NOMO-1 treated with dmso at 0.1 percent for 144 hours (cell line): ENCODE measurements at regions not wholly inside any gene's neighbourhood (a gene's known extent, or its start where the extent isn't known, plus 50 kb on each side); places are given as distances from the start of the nearest gene placed in this dataset.

Experiments used
- DNase-seq: peaks from one replicate; lab custom pipeline; 2025; ENCODE audit not compliant: unreplicated experiment; lab: John Stamatoyannopoulos, UW

DNA sequence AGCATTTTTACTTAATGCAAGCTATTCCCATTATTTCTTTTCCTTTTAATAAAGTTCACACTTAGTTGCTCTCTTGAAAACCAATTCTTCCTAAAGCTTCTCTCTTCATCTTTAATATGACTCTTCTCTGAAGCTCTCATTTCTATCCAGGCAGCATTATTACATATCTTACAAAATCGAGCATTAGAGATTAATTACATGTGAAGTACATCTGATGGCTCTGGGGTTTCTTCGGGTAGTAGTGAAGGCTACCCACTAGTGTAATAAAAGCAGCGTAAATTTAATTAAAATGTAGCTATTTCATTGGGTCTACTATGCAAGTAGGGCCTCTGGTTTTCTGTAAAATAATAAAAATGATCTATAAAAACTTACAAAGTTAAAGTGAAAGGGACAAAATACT lies 513.6 kb upstream of the DPH6 start:
- no peak for DNase-seq

DNA sequence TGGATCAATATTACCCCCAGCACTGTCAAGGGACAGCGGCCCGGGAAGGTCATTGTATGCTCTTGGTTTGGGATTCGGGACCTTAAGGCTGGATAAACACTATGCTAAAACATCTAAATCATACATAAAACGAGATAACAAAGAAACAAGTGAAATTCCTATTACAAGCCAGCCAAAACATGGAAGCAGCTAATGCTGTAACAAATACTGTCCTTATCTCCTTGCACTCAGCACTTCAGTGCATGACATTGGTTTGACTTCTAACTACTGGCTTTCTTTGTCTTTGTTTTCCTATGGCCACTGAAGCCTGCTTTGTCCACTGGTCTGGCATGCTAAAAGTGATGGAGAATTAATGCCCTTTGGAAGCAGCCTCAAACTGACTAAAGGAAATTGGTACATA lies 516.4 kb upstream of the DPH6 start:
- no peak for DNase-seq

DNA sequence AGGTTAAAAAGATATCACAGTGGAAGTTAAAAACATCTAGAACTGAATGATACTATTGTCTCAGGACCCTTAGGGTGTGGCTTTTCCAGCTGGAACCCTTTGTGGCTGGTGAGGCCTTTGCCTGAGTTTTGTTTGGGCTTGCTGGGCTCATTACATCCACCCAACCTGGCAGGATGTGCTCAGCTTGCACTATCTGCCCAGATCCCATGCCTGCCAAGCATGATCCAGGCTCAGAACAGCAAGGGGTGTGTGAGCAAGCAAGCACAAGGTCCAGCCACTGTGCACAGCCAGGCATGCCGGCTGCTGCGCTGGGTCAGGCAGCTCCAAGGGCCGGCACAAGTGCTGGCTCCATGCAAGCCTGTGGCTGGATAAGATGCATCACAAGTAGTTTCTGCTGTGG lies 512.7 kb upstream of the CDIN1 start:
- no peak for DNase-seq

DNA sequence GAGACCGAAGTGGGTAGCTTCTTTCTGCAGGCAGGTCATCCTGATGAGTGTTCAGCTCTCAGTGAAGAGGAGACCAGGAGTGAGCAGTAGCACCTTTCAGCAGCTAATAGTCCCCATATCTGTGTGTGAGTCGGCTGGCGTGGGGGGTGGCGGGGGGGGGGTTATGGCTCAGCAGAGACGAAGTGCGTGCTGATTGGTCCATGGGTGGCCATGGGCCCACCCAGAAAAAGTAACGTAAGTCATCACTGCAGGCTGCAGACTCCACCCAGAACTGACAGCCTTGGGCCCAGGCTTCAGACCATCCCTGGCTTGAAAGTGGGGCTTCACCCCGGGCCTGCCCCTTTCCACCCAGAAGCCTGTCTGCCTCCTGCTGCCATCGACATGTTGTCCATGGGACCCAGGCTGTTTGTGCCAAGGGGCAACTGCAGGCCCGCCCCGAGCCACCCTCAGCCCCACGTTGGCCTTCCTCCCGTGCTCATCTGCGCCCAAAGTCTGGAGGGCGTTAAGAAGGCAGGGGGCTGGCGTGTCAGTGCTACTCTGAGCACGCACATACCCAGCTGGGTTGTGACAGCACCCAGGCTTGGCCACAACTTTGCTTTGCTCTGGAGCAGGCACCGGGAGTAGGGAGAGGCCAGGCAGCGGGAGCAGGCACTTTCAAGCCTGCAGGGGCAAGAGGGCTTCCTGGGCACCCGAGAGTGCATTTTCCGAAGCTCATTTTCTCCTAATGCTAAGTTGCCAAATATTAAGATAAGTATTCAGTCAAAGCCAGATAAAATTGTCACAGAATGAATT lies 511.7 kb upstream of the CDIN1 start:
- DNase-seq, result no peak

DNA sequence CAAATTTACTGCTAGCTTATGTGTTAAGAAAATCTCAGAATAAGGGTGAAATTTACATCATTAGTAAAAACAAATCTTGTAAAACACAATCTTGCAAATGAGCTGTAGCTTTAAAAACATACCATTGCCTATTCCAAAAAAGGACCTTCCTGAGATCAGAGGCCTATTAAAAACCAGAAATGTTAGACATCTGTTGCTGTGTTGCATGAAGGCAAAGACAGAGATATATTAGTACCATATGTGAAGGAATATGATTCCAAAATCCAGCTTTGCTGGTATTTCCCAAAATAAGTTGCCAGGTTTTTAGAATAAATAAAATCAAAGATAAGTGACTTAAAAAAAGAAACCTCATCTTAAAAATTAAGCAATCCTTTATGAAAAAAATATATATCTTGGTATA lies 504.1 kb upstream of the CDIN1 start:
- DNase-seq, result no peak

DNA sequence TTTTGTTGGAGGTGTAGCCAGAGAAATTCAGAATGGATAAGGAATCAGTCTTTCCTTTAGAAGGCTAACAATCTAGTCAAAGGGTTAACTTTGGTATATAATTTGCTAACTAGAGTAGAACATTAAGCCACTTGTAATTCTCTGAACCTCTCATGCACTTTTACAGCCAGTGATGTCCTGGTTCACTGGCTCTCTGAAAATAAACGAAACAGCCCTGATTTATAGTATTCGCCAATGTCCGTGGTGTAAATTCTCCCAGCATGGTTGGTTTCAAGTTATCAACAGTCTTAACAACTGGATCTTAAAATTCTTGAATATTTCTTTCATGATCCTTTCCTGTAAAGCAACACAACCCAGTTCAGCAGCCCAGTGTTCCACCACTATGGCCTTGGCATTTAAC lies 500.4 kb upstream of the CDIN1 start:
- DNase-seq, result no peak

DNA sequence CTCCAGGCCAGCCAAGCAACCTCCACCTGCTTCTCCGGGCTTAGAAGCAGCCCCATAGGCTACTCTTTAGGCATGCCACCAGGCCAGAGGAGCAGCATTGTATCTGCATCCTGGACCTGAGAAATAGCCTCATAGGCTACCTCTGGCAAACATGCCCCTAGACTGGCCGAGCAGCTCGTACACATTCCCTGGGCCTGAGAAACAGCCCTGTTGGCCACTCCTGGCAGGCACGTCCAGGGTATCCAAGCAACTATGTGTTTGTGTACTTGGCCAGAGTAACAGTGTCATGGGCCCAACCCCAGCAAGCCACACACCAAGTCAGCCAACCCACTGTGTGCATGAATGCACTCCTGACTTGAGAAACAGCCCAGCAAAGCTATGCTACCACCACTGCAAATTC lies 498.7 kb upstream of the CDIN1 start:
- no peak for DNase-seq

DNA sequence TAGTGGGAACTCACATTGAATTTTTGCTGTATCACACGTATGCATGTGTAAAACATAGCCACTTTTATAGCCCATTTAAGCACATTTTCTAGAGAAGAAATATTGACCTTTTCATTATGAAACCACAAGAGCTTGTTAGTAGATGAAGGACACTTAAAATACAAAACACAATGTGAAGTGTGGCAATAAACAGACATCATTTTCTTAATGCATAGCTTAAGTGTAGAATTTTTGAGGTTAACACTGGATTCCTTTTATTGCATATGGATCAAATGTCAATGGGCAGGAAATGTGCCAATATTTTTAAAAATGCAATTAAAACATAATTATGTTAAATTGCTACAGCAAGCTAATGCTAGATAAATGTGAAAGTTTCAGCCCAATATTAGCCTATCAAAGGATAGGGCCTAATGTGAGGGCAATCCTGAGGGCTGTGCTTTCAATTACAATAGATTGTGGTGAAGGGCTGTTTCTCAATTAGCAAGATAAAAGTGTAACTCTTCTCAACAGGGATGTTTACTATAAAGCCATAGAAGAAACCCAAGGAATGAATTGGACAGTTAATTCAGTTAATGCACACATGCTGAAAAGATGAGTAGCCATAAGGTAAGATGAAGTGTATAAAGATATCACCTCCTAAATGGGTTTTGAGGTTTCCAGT lies 489.0 kb upstream of the CDIN1 start:
- no peak for DNase-seq

DNA sequence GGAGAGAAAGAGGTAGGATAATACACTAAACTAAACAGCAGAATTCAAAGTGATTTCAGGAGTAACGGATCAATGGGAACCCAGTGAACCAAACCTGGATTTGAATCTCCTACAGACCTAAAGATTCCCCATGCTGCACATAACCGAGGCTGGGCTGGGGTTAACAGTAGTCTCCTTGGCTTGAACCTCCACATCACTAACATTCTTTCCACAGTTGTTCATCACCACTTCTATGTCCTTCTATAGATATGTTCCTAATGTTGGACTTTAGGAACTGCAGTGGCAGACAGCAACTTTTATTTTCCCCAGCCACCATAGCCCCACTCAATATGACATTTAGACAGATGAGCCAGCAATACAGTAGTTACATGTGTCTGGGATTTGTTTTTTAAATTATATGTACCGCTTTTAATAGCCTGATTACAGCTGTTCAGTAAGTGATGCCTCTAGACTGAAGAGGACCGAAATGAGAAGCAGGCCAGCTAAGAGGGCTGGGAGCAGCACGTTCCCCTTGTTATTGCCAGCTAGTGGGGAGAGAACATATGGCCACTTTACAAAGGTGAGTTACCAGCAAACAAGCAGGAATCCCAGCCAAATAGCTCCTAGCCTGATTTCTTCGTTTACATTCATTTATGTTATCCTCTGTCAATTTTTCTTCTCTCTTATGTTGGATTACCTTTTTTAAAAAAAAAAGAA lies 472.6 kb upstream of the CDIN1 start:
- no peak for DNase-seq

DNA sequence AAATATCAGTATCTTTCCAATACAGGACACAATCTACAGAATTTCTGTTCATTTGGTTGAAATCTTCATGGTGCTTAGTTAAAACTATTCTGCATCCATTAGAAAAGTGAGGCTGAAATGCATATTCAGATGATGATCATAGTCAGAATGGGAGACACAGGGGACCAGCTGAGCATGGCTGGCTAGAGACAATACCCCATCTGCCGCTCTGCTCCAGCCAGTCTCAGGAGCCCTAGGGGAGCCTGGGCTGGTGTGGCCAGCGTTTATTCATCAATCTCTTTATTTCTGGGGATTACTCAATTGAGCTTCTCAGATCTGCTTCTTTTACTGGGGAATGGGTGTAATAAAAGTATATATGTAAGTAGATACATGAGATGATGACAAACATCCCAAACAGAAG lies 470.9 kb upstream of the CDIN1 start:
- no peak for DNase-seq

DNA sequence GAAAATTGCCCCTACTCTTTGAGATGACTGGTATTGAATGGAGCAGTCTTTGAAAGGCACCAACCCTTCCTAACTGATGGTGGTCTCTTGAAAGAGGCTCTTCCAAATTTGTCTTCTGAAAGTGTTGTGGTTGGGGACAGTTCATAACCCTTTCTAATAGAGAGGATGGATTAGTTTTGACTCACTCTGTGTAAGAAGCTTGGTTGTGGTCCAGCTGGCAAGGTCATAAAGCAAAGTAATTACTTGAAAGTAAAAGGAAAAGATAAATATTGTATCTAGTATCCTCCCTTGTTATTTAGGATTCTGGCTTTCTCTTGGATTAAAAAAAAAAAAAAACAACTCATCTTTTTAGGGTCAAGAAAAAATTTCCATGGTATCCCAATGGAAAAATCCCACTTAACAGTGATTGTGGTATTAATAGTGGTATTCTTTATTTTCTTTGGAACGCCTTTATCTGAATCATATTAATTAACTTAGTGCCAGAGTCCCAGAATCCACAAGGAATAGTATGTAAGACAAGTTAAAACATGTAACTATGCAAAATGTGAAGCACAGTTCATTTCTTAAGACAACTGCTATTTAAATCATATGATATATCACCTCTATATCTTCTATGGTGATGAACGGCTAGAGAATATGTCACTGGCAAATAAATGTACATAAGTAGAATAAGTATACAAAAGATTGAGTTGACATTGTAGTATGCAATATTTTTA lies 469.3 kb upstream of the CDIN1 start:
- no peak for DNase-seq

DNA sequence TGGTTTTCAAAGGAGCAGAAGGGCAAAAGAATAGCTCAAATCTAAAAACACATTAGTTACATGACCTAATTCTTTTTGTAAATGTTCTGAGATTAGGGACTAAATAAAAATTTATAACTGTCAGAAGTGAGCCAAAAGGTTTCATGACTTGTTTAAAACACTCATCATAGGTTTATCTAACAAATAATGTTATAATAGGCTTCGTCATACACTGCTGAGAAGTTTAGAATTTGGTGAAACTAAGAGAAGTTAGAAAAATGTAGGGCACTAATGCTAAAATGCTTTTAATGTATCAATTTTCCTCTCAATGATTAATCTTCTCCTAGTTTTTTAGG lies 468.8 kb upstream of the CDIN1 start:
- no peak for DNase-seq

DNA sequence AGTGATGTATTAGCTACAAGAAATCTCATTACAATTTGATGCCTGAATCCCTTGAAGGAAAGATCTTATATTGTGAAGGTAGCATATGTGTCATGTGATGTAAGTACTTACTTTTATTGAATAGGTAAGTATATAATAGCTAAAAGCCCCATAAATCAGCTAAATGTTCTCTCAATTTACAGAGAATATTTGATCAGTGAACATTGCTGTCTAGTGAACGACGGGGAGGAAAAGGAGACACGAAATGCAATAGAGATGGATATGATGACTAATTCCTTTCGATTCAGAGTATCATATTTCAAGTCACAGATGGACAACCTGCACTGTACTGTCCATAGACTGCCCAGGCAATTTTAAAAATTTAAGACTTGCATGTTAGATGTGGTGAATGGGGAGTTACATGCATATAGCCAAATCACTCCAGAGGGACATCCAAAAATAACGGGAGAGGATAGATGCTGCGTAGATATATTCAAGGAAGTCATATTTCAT lies 462.1 kb upstream of the CDIN1 start:
- no peak for DNase-seq

DNA sequence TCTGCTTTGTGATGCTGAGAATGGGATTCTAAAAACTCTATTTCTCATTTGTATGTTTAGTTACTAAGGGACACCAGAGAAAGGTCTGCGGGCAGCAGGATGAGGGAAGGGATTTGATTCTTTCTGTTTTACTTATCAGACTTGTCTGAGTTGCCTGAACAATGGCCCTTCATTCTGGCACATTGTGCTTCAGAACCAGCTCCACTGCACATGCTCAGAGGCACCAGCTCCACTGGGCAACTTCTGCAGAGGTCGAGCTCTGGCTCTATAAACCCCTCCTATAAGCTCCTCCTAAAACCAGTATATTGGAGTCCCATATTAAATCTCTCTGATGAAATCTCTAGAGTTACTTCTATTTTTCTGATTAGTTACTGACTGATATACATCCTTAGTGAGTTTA lies 453.2 kb upstream of the CDIN1 start:
- no peak for DNase-seq

DNA sequence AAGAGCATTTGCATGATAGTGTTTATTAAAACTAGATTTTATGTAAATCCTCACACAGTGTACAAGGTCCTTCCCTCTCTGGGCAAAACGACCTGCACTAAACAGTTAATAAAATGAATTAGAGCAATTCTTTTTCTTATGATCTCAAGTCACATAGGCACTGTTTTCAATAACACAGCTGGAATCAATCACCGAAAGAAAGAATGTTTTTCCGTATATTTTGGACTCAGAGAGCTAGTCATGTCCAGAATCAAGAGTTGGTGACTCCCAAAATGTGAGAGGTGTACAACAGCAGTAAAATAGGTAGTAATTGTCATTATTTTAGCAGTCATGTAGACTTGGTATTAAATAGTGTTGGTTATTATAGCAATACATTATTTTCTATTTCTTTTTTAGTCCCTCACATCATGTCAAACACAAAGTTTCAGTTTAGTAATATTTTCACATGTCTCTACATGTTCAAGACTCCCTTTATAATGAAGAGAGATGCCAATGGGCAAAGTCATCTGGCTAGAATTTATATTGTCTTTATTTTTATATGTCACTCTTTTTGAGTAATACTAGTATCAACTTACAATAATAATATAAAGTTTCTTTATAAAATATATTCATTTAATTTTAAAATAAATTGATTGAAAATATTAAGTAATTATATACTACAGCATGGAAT lies 448.6 kb upstream of the CDIN1 start:
- no peak for DNase-seq

DNA sequence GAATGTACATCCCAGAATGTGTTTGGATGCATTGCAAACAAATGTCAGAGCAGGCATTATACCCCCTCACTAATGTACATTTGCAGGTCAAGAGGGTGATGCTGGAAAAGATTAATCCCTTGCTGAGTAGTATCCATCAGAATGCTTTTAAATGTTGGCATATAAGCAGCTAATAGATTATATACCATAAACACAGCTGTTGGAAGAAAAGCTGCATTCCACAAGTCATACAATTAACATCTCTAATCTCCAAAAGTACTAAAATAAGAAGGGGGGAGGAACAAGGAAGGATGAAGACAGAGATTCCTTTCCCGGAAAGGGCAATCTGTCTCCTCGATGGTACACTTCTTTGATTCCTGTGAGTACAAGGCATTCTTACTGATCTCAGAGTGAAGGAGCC lies 445.7 kb upstream of the CDIN1 start:
- no peak for DNase-seq

DNA sequence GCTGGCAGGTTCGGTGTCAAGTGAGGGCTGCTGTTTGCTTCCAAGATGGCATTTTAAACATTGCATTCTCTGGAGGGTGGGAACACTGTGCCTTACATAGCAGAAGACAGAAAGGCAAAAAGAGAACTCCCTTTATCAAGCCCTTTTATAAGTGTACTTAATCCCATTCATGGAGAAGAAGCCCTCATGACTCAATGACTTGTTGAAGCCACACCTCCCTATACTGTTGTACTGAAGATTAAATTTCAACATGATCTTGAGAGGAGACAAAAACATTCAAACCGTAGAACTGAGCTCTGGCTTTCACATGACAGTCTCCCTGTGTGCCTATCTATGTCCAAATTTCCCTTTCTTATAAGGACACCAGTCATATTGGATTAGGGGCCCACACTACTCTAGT lies 443.4 kb upstream of the CDIN1 start:
- DNase-seq, result no peak

DNA sequence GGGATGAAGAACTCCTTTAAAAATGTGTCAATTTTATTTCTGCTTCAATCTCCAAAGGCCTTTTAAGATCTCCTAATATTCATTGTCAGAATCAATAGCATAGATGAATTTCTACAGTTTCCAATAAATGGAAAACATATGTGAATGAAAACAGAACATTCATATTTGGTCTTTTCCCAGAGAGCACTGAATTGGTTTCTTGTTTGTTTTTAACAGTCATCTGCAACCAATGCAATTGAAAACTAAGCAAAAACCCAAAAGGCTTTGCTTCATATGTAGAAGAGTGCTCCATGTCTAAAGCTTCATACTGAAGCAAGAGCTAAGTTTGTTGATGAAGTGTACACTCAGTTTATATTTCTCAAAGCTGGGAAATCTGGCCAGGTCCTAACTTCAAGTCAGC lies 426.5 kb upstream of the CDIN1 start:
- no peak for DNase-seq

DNA sequence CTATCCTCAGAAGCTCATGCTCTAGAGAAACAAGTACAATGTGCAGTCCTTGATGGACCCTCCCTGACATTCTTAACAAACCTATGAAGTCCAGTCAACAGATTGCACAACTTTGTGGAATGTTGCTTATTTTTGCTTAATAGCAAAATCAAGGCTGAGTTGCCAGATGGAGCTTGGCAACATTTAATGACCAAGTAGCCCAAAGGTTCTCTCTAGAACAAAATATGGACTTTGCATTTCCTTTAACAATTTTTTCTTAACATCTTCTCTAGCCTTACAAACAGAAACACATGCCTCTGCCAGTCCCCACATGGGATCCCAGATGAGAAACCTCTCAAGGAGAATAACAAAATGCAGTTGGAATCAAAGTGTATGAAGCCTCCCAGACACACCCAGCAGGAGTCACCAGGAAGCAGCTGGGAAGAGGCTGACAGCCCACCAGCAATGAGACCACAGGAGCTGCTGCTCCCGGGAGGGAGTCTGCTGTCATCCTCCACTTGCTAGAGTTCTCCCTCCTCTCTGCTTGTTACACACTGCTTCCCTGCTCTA lies 422.5 kb upstream of the CDIN1 start:
- DNase-seq, result no peak

DNA sequence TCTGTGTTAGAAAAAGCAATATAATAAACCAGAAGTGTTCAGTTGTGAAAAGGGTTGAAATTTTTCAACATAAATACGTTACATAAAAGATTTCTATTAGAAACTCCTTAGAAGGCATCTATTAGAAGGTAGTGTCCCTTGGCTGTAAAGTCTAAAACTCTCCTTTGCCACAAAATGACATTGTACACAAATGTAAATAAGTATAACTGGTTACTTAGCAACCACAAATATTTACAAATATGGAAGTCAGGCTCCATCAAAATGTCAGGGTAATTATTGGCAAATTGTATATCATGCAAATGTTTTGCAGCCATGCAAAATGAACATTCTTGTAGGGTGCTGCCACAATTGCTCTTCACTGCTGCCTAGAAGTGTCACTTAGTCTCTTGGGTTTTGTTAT lies 419.1 kb upstream of the CDIN1 start:
- DNase-seq, result no peak

DNA sequence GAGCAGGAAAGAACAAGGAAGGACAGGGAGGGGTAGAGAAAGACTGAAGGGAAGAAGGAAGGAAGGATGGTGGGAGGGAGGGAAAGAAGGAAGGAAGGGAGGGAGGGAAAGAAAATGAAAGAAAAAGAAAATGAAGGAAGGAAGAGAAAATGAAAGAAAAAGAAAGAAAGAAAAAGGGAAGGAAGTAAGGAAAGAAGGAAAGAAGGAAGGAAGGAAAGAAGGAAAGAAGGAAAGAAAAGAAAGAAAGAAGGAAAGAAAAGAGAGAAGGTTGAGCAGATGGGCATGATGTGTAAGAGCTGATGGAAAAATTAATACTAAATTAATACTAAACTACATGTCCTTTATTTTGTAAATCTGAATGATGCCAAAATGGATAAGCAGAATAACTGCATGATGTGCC lies 418.3 kb upstream of the CDIN1 start:
- DNase-seq, result no peak
